HG03025 (cell line): ENCODE measurements at regions not wholly inside any gene's neighbourhood (a gene's known extent, or its start where the extent isn't known, plus 50 kb on each side); places are given as distances from the start of the nearest gene placed in this dataset.
A peak's percentile ranks its signal among the peaks of the same experiment; 100 is the strongest.

Experiments
- ATAC-seq: cut with Tn5 transposase; IDR thresholded peaks from one replicate; pipeline ENCODE4 v1.9.1; 2021; ENCODE audit warnings: mild to moderate bottlenecking, moderate library complexity; ENCODE audit not compliant: unreplicated experiment, low FRiP score

DNA sequence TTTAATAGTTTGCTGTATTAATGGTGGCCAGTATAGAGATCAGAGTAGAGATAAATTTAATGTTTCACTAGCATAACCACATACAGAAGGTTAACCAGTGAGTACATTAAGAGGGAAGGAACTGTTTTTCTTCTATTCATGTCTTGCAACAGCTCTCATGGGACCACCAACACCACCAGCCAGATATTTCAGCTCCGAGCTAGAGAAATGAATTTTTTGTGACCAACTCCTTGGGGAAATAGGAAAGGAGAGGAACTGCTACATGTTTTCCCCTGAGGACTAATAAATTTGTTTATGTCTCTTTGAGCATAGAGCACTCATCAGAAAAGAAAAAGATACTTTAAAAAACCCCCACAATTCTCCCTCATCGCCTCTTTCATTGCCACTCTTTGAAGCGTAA lies 247.5 kb downstream of the MBNL1 start:
- ATAC-seq, result no peak

DNA sequence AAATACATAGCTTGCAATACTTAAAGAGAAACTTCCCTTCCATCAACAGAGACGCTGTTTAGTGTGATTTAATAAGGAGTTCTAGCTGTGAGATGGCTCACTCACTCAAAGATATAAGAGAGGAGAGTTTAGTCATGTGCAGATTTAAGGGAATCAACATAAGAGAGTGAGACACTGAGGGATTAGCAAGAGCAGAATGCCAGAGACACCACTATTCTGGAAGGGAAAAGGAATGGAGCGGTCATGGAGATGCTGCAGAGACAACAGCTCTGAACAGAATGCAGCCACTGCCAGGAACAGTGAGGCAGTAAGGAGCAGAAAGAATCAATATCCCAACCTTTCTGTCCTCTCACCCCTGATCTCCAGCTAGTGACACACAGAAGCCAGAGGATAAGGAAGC lies 248.8 kb downstream of the MBNL1 start:
- no peak for ATAC-seq

DNA sequence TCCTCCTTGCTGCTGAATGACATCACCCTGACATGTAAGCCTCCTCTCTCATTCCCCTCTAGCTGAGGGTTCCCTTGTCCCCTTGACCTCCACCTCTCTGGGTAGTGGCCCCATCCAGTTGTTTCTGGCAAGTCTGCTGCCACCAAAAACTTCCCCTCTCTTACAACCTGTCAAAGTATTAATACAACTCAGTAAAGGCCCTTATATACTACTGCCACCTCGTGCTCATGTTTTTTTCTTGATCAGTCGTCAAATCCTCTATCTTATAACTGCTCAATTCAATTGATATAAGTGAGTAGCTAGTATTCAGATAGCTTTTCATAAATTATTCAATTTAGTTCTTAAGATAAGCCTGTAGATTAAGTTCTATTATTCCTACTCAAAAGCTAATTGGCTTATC lies 249.6 kb downstream of the MBNL1 start:
- ATAC-seq, result no peak

DNA sequence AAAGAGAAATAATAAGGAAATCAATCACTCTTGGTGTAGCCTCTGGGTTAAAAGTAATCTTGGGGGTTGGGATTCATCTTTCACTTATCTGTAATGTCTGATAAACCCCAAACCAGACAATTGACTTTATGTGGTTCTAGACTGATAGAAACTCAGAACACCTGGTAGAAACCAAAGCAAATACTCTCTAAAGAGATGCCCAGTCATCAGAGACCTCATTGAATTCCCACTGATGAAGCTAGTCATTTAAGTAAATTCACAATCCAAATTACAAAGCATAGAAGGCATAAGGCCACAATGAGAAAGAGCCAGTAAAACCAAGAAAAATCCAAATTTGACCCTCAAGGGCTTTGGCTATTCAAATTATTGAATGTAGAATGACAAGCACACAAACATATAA lies 250.6 kb downstream of the MBNL1 start:
- no peak for ATAC-seq

DNA sequence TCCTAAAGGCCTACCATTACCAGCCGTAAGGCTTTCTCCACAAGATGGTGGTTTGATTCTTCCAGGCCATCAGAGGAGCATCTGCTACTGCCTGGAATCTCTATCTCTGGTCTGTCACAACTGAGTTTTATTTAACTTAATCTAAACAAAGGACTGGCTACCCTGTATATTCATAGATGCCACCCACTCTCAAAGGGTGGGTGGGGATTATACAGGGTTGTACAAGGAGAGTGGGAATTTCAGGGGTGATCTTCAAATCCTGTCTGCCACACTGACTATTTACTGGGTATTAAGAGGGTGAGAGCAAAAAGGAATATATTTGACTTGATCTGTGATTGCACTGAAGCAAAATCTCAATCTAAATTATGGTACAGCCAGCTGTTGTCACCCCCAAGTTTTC lies 253.3 kb downstream of the MBNL1 start:
- no peak for ATAC-seq

DNA sequence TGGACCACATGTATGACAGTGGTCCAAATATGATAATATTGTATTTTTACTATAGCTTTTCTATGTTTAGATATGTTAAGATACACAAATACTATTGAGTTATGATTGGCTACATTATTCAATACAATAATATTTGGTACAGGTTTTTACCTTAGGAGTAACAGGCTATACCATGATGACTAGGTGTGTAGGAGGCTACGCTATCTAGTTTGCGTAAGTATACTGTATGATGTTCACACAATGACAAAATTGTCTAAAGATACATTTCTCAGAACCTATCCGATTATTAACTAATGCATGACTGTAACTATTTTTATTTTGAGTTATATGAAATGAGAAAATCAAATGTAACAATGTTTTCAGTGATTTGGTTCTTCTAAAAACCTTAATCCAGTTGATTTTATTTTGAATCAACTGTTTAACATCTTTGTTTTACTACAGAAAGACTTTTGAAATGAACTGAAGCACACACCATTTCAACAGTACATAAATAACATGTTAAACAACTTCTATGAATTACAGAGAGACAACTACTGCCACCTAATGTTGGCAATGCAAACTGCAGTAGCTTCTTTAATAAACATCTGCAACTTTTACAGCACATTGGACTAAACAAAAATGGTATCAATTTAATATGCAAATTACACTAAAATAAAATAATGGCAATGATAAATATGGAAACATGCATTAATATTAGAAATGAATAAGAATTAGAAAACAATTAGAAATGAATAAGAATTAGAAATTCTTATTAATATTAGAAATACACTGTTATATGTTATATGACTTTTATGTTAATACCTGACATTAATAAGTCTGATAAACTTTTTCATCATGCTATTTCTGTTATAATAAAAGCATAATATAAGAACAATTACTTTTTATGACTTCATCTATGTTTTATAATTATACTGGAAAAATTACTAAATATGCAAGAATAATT lies 255.7 kb downstream of the MBNL1 start:
- ATAC-seq, result no peak

DNA sequence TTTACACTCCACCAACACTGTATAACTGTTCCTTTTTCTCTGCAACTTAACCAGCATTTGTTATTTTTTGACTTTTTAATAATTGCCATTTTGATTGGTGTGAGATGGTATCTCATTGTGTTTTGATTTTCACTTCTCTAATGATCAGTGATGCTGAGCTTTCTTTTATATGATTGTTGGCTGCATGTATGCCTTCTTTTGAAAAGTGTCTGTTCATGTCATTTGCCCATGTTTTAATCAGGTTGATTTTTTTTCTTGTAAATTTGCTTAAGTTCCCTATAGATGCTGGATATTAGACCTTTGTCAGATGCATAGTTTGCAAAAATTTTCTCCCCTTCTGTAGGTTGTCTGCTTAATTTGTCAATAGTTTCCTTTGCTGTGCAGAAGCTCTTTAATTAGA lies 263.0 kb downstream of the MBNL1 start:
- ATAC-seq, result no peak

DNA sequence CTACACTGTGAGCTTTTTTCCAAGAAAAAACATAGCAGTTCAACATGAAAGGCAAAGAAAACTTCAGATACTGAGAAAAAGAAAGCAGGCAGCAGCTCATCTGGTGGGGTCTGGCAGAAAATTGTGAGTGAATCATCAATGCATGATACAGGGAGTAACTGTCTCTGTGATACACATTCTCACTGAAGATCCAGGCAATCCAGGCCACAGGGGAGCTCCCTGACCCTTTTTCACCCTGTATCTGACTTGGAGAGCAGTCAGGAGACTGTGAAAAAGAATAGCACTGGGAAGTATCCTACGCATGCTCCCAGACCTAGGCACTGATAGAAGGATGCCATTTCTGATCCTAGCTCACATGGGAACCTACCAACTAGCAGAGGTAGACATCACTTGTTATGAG lies 269.8 kb downstream of the MBNL1 start:
- ATAC-seq, result no peak

DNA sequence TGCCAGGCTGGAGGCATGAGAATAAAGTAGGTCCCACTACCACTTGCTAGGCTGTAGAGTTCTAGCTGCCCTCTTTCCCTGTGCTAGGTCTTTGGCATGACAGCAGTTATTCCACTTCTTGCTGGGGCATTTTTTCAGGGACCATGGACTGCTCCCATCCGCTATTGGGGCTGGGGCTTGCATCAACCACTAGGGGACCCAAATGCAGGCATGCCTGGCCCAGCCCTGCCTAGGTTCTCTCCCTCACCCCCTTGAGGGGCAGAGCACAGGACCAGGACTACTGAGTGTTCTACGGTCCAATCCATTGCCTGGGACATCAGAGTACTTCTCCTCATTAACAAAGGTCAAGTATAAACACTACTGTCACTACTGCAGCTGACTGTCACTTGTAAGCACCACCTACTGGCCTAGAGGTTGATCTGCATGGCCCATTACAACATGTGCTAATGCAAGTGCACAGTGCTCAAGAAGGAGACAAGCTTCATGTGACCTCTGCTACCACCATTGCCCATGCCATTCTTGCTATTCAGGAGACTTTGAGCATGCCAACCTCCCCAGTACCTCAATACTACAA lies 270.5 kb downstream of the MBNL1 start:
- ATAC-seq, result no peak

DNA sequence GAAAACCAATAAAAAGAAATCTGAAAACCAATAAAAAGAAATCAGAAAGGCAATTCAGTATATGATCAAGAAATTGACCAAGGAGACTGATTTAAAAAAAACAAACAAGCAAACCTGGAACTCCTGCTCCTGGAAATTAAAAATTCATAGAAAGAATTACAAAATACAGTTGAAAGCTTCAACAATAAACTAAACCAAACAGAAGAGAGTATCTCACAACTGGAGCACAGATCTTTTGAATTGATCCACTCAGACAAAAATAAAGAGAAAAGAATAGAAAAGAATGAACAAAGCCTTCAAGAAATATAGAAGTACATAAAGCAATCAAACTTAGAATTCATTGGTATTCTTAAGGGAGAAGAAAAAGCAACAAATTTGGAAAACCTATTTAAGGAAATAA lies 271.4 kb downstream of the MBNL1 start:
- no peak for ATAC-seq

DNA sequence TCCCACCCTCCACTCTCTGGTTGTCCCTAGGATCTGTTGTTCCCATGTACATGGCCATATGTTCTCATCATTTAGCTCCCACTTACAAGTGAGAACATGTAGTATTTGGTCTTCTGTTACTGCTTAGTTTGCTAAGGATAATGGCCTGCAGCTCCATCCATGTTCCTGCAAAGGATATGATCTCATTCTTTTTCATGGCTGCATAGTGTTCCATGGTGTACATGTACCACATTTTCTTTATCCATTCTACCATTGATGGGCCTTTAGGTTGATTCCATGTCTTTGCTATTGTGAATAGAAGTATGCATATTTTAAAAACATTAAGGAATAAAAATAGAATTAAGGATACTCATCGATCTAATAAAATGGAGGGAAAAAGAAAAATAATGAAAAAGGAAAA lies 278.4 kb downstream of the MBNL1 start:
- no peak for ATAC-seq

DNA sequence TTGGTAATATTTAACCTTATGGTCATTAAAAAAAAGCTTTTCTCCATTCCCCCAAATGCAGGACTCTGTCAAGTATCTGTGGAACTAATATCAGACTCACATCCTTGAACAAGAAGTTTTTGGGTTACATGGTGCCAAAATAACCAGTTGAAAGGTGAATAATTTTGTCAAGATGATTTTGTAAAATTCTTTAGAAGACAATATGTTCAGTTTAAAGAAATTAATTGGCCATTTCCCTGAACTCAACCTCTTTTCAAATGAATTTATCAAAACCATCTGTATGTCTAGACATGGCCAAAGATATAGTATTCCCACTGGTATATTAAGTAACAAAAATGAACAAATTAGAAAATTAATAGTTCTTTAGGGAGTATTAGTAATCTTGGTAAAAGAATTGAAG lies 280.5 kb downstream of the MBNL1 start:
- ATAC-seq, result no peak

DNA sequence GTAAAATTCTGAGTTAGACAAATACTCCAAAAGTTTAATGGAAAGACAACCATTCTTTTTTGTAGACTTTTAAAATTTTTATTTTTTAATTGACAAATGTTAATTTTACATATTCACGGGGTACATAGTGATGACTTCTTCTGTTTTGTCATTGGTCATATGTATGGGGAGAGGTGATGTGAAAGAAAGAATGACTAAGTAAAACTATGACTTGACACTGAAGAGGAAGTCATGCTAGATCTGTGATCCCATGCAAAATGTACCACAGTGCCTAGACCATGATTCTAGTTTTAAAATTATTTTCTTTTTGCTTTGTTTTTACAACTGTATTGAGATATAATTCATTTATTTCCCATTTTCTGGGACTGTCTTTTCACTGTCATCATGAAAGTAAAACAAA lies 281.6 kb downstream of the MBNL1 start:
- ATAC-seq, result no peak

DNA sequence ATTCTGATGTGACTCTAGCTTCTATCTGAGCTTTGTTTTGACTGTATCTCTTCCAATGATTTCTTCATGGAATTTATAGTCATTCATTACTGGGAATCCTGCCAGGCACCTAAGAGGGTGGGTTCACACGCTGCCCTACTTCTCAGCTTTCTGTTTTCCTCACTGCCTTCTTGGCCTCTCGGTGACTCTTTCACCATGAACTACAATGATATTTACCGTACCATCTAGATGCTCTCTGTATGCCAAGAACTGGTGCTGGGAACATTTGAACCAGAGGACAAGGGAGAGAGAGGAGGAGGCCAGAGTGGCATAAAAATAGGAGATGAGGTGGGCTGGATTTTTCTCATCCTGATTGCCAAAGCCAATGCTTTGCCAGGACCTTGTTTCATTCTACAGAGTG lies 280.0 kb upstream of the P2RY1 start:
- no peak for ATAC-seq

DNA sequence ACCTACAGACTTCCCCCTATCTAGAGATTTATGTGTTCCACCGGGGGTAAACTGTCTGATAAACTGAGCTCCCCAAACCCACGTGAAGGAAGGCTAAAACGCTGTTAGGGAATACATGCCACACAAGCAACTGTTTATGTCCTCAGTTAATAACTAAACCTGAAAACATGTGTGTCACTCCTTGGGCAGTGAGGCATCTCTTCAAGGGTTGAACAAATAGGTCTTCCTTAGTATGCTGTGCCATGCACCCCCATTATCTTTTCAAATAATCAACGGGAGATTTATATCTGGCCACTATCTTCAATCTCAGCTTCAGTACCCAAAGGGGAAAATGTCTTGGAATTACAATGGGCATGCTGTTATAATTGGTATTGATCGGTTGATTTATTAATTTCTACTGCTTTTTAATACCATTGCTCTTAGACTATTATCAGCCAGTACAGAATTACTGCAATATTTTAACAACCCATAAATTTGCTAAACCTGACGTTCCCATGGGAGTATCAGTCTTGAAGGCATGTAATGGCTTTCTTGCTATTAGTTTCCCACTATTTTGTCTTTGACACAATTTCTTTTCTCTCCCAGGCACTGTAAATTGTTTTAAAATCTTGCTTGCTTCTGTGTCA lies 279.2 kb upstream of the P2RY1 start:
- no peak for ATAC-seq

DNA sequence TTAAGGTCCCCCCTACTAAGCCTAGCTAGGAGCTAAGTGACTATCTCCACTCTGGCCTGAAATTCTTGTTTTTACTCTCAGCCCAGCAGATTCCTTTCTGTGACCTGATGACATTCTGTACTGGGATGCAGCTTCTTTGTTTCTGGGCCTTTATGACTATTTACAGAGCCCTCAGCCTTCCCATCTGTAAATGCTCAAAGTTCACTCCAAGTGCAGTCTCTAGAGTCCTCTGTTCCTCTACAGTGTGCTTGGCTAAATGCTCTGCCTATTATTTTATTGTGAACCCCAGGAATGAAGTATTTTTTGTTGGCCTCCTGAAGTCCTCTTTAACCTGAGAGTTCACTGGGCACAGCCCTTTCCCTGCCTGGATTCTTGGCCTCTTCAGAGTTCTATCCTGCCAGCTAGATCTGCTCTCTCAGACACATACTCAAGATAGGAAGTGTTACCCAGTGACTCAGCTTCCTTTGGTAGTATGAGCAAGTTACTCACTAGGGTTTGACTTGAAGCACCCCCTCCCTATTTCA lies 278.1 kb upstream of the P2RY1 start:
- peak; percentile 65 for ATAC-seq

DNA sequence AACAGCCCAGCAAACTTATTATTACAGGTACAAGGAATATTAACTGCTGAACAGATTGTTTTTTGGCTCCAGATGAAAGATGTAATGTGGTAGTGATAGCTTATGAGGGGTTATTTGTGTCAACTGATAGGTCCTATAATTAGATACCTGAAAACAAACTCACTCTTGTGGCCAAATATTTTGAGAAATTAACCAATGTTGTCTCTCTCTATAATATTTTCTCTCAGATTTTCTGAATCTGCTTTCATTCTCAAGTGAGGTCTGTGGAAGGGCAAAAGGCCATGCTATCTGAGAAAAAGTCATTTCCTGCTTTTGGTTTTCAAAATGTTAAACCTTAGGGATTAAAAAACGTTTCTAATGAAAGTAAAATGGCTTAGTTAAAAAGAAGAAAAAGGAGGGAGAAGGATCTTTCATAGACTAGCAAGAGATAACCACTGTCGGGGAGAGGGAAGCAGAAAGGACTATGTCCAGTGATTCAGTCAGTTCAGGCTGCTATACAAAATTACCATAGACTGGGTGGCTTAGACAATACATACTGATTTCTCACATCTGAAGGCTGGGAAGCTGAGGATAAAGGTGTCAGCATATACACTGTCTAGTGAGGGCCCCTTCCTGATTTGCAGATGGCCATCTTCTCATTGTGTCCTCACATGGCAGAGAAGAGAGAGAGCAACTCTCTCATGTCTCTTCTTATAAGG lies 277.5 kb upstream of the P2RY1 start:
- peak; percentile 44 for ATAC-seq

DNA sequence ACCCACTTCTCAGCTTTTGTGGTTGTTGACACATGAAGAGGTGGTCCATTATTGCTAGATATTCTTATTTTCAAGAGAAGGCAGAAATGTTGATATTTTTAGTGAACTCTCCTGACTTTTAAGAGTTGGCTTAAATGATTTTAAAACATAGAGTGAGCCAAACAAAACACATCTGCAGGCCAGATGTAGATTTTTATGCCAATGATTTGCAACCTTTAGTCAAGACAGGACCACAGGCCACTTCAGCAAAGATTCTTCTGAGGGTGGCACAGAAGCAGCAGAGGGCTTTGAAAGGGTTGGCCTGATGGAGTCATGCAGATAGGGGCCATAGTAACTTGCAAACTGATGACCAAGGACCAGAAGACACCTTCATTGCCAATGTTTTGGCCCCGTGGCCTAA lies 276.5 kb upstream of the P2RY1 start:
- no peak for ATAC-seq

DNA sequence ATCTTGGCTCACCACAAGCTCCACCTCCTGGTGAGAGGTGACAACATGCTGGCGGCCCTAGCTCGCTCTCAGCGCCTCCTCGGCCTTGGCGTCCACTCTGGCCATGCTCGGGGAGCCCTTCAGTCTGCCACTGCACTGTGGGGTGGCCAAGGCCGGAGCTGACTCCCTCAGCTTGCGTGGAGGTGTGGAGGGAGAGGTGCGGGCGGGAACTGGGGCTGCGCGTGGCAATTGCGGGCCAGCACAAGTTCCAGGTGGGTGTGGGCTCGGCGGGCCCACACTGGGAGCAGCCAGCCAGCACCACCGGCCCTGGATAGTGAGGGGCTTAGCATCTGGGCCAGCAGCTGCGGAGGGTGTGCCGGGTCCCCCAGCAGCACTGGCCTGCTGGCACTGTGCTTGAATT lies 275.7 kb upstream of the P2RY1 start:
- ATAC-seq, result no peak

DNA sequence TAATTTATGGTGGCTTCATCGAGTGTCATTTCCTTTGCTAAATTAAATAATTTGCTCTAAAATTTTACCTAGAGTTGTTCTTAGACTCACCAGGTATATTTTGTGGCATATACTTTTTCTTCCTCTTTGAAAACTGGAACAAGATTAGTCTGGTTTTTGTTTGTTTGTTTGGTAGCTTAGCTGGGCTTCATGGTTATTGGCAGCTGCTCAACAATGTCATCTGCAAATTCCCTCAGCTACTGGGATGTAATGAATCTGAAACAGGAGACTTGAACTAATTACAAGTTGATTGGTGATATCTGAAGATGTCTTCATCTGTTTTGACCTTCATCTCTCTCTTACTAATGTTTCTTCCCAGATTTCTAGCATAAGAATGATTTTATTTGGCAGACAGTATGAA lies 270.5 kb upstream of the P2RY1 start:
- no peak for ATAC-seq
